ENCODE measurements at regions not wholly inside any gene's neighbourhood (a gene's known extent, or its start where the extent isn't known, plus 50 kb on each side); places are given as distances from the start of the nearest gene placed in this dataset.
"Not testable (repeated sequence)": the region's sequence is repeated elsewhere in the genome, so short reads cannot be mapped to it uniquely, and the experiment has no call there.

GRCh38 chr1:213324859-213325258 is 273.8 kb downstream of the RPS6KC1 start:
- no peak for DNase-seq (ENCODE audit: low spot score)

DNA sequence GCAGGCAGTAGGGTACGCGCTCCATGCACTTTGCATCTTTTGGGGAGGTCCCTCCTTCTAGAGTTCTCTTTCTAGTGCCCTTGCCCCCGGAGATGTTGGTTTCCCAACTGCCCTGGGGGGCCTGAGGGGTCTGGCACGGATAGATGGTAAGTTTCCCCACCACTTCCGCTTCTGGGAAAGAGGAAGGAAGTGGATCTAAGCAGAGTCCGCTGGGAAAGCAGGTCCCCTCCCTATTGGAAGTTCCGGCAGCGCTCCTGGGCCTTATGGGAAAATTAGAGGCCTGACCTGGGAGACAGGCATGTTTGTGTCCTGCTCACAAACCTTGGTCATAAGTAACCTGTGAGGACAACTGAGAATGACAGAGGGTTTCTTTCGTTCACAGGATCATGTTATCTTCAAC is 274.4 kb downstream of the RPS6KC1 start:
- DNase-seq (ENCODE audit: low spot score) = no peak

- DNase-seq (ENCODE audit: low spot score) = no peak
Measured at GRCh38 chr1:213326281-213327016, 275.4 kb downstream of the RPS6KC1 start.

DNA sequence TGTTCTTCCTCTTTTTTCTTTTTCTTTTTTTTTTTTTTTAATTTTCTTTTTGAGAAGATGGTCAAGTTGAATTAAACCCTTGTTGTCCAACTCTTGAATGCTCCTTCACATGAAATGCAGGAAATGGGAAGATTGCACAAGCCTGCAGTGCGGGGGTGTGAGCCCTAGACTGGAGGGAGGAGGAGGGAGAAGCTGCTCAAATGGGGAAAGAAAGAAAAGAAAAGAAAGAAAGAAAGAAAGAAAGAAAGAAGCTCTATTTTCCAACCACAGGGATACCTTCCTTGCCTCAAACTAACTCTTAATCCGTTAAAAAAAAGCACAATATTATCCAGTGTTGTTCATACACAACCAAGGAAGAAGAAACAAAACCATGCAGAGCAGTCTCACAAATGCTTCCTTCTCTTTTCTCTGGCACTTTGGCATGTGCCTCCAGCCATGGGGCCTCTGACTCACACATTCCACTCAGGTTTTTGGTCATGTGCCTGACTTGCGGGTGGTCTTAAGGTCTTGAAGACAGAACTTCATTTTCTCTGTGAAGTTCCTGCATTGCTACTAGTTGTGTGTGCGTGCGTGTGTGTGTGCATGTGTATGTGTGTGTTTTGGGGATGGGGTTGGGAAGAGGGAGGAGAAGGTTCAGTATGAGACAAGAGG is 276.1 kb downstream of the RPS6KC1 start:
- no peak for DNase-seq (ENCODE audit: low spot score)

DNA sequence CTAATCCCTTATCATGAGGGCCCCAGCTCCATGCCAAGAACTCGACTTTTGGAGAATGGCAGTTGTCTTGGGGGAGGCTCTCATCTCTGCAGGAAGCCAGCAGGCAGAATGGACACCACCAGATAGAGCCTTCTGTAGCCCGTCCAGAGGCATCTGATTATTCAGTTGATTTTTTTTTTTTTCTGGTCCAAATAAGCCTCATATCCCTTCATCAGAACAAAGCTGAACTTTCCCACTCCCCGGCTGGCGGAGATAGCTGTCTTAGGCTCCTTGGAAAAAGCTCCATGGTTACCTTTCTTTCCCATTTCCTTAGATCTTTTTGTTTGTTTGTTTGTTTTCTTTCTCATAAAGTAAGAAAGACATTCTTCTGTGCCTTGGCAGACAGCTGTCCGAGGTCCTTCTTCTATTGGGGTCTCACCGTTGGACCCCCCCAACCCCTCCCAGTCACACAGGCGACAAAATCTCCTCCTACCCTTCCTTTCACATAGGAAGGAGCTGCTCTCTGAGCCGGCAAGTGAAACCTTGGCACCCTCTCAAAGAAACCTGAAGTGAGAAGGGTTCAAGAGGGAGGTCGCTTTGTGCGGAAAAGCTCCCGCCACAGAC is 278.5 kb downstream of the RPS6KC1 start:
- DNase-seq (ENCODE audit: low spot score) = no peak

- no peak for DNase-seq (ENCODE audit: low spot score)
Measured at GRCh38 chr1:213330281-213330680, 279.2 kb downstream of the RPS6KC1 start.

GRCh38 chr1:213331631-213332175 is 280.7 kb downstream of the RPS6KC1 start:
- DNase-seq (ENCODE audit: low spot score) = no peak

GRCh38 chr1:213332491-213332890 is 281.4 kb downstream of the RPS6KC1 start:
- DNase-seq (ENCODE audit: low spot score) = no peak

DNA sequence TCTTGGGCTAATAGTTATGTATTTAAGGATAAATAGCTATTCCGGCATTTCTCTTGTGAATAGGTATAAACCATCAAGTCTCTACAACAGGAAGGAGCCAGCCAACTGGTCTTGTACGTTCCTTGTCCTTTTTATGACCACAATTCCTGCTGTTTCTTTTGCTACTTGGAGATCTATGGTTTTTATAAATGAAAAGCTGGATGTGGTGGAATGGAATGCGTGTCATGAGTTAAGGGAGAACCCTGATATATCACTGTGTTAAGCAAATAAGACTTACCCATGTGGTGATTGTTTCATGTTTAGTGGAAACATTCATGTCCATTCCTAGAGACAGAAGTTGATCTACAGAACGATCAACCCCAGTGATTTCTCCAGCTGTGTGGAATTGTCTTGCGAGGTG is 282.1 kb downstream of the RPS6KC1 start:
- DNase-seq (ENCODE audit: low spot score) = no peak

GRCh38 chr1:213335084-213335483 is 284.0 kb downstream of the RPS6KC1 start:
- DNase-seq (ENCODE audit: low spot score) = no peak

GRCh38 chr1:213337025-213337678 is 286.1 kb downstream of the RPS6KC1 start:
- DNase-seq (ENCODE audit: low spot score) = no peak

GRCh38 chr1:213340593-213340992 is 289.6 kb downstream of the RPS6KC1 start:
- no peak for DNase-seq (ENCODE audit: low spot score)

GRCh38 chr1:213345621-213346020 is 294.6 kb downstream of the RPS6KC1 start:
- DNase-seq (ENCODE audit: low spot score) = no peak

DNA sequence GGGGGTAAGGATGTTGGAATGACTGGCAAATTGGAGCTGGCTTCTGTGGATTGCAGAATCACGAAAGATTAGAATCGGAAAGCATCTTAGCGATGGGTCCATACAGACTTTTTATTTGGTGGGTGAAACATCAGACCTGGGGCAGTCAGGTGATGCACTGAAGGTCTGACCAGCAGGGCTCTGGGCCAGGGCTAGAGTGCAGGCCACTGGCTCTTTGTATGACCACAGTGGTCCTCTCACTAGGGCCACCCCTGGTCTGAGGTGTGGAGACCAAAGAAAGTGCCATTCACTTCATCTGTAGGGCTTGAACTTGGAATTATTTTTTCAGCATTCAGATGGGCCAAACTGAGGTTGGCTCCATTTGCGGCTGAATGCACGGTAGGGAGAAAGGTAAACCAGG is 306.4 kb downstream of the RPS6KC1 start:
- DNase-seq (ENCODE audit: low spot score) = no peak

DNA sequence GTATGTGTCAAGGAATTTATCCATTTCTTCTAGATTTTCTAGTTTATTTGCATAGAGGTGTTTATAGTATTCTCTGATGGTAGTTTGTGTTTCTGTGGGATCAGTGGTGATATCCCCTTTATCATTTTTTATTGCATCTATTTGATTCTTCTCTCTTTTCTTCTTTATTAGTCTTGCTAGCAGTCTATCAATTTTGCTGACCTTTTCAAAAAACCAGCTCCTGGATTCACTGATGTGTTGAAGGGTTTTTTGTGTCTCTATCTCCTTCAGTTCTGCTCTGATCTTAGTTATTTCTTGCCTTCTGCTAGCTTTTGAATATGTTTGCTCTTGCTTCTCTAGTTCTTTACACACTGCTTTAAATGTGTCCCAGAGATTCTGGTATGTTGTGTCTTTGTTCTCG is 307.3 kb downstream of the RPS6KC1 start:
- DNase-seq (ENCODE audit: low spot score) = not testable (repeated sequence)

DNA sequence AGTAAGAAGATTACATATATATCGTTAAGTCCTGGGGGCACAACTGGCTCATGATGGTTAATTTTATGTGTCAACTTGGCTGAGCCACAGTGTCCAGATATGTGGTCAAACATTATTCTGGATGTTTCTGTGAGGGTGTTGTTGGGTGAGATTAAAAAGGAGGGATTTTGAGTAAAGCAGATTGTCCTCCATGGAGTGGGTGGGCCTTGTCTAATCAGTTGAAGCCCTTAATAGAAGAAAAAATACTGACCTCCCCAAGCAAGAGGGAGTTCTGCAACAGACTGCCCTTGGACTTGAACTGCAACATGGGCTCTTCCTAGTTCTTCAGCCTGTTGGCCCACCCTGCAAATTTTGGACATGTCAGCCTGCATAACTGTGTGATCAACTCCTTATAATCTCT is 311.6 kb downstream of the RPS6KC1 start:
- no peak for DNase-seq (ENCODE audit: low spot score)

- DNase-seq (ENCODE audit: low spot score) = no peak
Measured at GRCh38 chr1:213366141-213366831, 315.2 kb downstream of the RPS6KC1 start.

GRCh38 chr1:213369465-213369864 is 318.4 kb downstream of the RPS6KC1 start:
- DNase-seq (ENCODE audit: low spot score) = no peak

DNA sequence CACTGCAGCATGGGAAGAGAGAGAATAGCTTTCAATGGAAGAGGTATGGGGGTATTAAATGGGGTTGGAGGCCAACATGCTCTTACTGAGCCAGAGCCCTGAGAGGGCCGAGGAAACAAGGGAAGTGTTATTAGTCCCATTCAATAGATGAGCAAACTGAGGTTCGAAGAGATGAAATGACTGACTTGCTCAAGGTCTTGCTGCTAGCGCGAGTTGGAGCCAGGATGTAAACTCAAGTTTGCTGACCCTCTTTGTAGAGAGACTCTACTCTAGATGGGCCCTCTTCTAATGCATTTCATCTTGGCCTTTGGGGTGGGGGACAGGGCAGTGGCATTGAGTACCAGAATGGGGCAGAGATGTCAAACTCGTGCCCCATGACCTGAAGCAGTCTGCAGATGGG is 319.5 kb downstream of the RPS6KC1 start:
- DNase-seq (ENCODE audit: low spot score) = no peak

DNA sequence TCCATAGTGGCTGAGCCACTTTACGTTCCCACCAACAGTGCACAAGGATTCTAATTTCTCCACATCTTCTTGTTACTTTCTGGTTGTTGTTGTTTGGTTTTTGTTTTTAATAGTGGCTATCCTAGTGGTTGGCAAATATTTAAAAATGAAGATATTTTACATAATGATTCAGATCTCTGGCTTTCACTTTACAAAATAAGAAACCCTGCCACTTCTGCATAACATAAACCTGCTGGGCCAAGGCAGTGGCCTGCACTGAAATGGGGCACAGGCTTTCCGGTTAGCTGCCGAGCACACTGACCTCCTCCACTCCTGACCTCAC is 320.4 kb downstream of the RPS6KC1 start:
- DNase-seq (ENCODE audit: low spot score) = no peak

GRCh38 chr1:213371847-213372619 is 321.0 kb downstream of the RPS6KC1 start:
- DNase-seq (ENCODE audit: low spot score) = no peak
